ENCODE measurements at regions not wholly inside any gene's neighbourhood (a gene's known extent, or its start where the extent isn't known, plus 50 kb on each side); places are given as distances from the start of the nearest gene placed in this dataset.
"Not testable (repeated sequence)": the region's sequence is repeated elsewhere in the genome, so short reads cannot be mapped to it uniquely, and the experiment has no call there.

GRCh38 chr20:53891306-53891894 lies 179.0 kb downstream of the BCAS1 start:
- DNase-seq, result no peak
- in situ Hi-C loops (cut with HindIII; ENCODE audit: low pct_ligation_motif_present, low pct_unique_long_range_greater_than_20kb, low sequenced_read_pairs), result no loop called here

DNA sequence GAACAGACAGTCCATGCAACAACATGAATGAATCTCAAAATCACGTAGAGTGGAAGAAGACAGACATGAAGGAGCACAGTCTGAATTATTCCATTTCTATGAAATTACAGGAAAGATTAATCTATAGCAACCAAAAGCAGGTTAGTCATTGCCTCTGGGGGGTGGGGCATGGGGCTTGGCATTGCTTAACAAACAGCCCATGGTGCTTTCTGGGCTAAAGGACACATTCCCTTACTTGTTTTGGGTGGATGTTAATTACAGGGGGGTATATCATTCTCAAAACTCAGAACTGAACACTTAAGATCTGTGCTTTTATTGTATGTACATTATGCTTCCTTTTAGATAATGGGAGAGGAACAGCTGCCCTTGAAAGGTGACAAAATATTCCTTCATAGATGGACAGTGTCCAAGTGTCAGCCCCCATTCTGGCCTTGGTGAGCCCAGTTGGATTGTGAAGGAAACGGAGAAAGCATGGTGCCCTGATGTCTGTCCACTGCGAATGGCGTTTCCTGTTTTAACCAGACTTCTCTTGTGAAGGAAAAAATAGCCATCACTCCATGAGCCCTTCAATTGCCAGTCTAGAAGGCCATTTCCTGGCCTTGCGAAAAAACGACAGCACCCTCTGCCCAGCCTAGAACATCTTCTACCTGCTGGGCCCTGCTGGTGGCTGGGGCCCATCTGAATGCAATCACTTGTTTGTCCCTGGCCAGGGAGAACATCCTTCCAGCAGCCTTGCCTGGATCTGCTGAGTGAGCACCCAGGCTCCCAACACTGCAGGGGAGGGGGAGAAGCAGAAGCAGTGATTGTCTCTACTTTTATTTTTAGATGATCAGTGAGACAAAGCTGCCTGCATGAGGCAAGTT lies 179.7 kb downstream of the BCAS1 start:
- no peak for DNase-seq
- in situ Hi-C loops (cut with HindIII; ENCODE audit: low pct_ligation_motif_present, low pct_unique_long_range_greater_than_20kb, low sequenced_read_pairs), result no loop called here

DNA sequence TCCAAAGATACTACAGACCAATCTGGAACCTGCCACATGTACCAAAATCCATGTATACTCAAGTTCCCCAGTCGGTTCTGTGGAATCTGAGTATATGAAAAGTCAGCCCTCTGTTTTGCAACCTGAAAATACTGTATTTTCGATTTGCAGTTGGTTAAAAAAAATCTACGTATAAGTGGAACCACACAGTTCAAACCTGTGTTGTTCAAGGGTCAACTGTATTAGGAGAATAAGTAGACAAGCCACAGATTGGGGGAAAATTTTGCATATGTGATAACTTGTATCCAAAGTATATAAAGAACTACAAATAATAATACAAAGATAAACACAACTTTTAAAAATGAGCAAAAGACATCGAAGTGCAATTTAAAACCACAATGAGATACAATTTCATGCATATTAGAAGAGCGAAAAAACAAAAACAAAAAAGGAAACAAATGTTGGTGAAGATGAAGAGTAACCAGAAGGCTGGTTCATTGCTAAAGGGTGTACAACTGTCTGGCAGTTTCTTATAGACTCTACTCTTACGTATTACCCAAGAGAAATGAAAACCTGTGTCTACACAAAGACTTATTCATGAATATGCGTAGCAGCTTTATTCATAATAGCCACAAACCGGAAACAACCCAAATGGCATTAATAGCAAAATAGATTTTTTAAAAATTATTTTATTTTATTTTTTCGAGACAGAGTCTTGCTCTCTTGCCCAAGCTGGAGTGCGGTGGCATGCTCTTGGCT lies 180.8 kb downstream of the BCAS1 start:
- DNase-seq, result no peak
- in situ Hi-C loops (cut with HindIII; ENCODE audit: low pct_ligation_motif_present, low pct_unique_long_range_greater_than_20kb, low sequenced_read_pairs), result no loop called here

DNA sequence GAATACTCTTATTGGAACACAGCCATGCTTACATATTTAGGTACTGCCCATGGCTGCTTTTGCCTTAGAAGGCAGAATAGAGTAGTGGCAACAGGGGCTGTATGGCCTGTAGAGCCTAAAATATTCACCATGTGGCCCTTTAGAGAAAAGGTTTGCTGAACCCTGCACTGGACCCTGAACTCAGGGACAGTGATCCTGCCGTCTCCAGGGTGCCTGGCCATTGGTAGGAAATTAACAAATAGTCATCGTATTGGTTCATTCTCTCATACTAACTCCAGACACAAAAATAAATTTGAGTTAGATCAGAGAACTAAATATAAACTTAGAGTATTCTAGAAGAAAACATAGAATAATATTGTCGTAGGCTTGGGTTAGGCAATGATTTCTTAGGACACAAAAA lies 181.4 kb downstream of the BCAS1 start:
- no peak for DNase-seq
- in situ Hi-C loops (cut with HindIII; ENCODE audit: low pct_ligation_motif_present, low pct_unique_long_range_greater_than_20kb, low sequenced_read_pairs), result no loop called here

GRCh38 chr20:53888510-53888909 lies 181.9 kb downstream of the BCAS1 start:
- no peak for DNase-seq
- in situ Hi-C loops (cut with HindIII; ENCODE audit: low pct_ligation_motif_present, low pct_unique_long_range_greater_than_20kb, low sequenced_read_pairs), result no loop called here

GRCh38 chr20:53887973-53888372 lies 182.4 kb downstream of the BCAS1 start:
- DNase-seq, result no peak
- in situ Hi-C loops (cut with HindIII; ENCODE audit: low pct_ligation_motif_present, low pct_unique_long_range_greater_than_20kb, low sequenced_read_pairs), result no loop called here

GRCh38 chr20:53884859-53885541 lies 185.4 kb downstream of the BCAS1 start:
- in situ Hi-C loops (cut with HindIII; ENCODE audit: low pct_ligation_motif_present, low pct_unique_long_range_greater_than_20kb, low sequenced_read_pairs), result no loop called here
- DNase-seq, result no peak

GRCh38 chr20:53883098-53883911 lies 187.1 kb downstream of the BCAS1 start:
- in situ Hi-C loops (cut with HindIII; ENCODE audit: low pct_ligation_motif_present, low pct_unique_long_range_greater_than_20kb, low sequenced_read_pairs), result no loop called here
- no peak for DNase-seq

DNA sequence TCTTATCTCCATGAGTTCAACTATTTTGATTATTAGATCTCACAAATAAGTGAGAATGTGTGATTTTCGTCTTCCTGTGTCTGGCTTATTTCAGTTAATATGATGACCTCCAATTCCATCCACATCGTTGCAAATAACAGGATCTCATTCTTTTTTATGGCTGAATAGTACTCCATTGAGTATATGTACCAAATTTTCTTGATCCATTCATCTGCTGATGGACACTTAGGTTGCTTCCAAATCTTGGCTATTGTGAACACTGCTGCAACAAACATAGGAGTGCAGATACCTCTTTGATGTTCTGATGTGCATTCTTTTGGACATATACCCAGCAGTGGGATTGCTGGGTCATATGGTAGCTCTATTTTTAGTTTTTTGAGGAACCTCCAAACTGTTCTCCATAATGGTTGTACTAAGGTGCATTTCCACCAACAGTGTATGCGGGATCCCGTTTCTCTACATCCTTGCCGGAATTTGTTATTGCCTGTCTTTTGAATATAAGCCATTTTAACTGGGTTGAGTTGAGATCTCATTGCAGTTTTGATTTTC lies 187.9 kb downstream of the BCAS1 start:
- in situ Hi-C loops (cut with HindIII; ENCODE audit: low pct_ligation_motif_present, low pct_unique_long_range_greater_than_20kb, low sequenced_read_pairs); DNase-seq: not testable (repeated sequence)

DNA sequence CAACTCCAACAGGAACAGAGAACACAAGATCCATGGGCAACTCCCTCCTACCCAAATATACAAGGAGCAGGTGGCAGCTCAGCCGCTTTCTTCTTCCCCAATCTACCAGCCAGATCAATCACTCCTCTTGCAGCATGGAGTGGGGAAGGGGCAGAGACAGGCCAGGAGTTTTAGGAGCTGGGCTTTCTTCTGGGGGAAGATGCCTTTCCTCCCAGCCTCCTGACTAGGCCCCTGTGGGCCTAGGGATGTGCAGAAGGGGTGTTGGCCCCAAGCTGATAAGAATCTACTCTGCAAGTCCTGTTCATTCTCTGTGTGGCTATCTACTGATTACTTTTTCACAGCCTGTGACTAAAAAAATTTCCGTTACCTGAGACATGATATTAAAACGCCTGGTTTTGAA lies 189.0 kb downstream of the BCAS1 start:
- in situ Hi-C loops (cut with HindIII; ENCODE audit: low pct_ligation_motif_present, low pct_unique_long_range_greater_than_20kb, low sequenced_read_pairs), result no loop called here
- no peak for DNase-seq

GRCh38 chr20:53880108-53880641 lies 190.2 kb downstream of the BCAS1 start:
- DNase-seq, result no peak
- in situ Hi-C loops (cut with HindIII; ENCODE audit: low pct_ligation_motif_present, low pct_unique_long_range_greater_than_20kb, low sequenced_read_pairs), result no loop called here

DNA sequence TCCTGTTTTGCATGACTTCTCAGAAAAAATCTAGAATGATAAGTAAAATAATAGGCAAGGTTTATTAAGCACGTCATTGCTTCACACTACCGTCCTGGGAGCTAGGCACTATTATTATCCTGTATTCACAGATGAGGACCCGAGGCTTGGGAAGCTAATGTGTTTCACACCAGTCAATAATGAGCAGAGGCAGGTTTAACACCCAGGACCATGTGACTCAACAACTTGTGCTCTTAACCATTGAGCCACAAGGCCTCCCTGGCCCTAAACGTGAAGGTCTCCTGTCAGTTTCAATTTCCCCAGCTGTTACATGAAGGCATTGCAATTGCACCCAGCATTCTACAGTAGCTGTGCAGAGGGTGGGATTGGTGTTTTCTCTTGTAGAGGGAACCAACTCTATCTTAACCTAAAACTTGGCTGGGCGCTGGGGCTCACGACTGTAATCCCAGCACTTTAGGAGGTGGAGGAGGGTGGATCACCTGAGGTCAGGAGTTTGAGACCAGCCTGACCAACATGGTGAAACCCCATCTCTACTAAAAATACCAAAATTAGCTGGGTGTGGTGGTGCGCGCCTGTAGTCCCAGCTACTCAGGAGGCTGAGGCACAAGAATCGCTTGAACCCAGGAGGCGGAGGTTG lies 191.2 kb downstream of the BCAS1 start:
- in situ Hi-C loops (cut with HindIII; ENCODE audit: low pct_ligation_motif_present, low pct_unique_long_range_greater_than_20kb, low sequenced_read_pairs), result no loop called here
- DNase-seq, result no peak

DNA sequence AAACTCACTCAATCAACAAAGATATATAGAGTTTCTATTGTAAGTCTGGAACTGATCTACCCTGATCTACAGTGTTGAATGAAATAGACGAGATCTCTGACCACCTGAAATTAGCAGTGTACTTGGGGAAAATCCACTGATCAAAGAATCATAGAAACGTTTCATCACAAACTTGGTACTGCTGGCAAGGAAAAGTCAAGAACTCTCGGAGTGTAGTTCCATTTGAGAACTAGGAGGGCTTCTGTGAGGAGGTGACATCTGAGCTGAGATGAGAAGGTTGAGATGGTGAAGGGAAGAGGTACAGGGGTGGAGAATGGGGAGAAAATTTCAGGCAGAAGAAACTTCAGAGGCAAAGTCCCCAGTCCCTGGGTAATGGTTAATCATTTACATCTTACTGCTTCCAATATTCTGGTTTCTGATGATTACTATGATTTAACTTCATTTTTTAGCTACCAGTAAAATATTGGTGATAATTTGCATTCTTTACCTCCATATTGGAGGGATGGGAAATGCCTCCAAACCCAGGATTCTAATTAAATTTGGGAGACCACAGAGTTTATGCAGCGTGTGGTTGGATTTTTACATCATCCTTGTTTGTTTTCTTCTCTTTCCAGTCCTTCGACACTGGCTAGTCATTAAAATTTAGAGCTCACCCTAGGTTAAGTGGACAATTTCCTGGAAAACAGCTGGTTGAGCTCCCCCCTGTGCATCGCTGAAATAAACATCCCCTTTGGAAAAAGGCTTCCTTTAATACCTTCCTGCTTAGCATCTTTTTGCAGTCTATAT lies 191.9 kb downstream of the BCAS1 start:
- DNase-seq, result no peak
- in situ Hi-C loops (cut with HindIII; ENCODE audit: low pct_ligation_motif_present, low pct_unique_long_range_greater_than_20kb, low sequenced_read_pairs), result no loop called here

GRCh38 chr20:53876956-53877355 lies 193.4 kb downstream of the BCAS1 start:
- in situ Hi-C loops (cut with HindIII; ENCODE audit: low pct_ligation_motif_present, low pct_unique_long_range_greater_than_20kb, low sequenced_read_pairs), result no loop called here
- DNase-seq, result no peak

- no peak for DNase-seq
- in situ Hi-C loops (cut with HindIII; ENCODE audit: low pct_ligation_motif_present, low pct_unique_long_range_greater_than_20kb, low sequenced_read_pairs), result no loop called here
These were observed 193.9 kb downstream of the BCAS1 start for GRCh38 chr20:53876470-53876869.

GRCh38 chr20:53875452-53875851 lies 194.9 kb downstream of the BCAS1 start:
- in situ Hi-C loops (cut with HindIII; ENCODE audit: low pct_ligation_motif_present, low pct_unique_long_range_greater_than_20kb, low sequenced_read_pairs), result no loop called here
- DNase-seq, result no peak

DNA sequence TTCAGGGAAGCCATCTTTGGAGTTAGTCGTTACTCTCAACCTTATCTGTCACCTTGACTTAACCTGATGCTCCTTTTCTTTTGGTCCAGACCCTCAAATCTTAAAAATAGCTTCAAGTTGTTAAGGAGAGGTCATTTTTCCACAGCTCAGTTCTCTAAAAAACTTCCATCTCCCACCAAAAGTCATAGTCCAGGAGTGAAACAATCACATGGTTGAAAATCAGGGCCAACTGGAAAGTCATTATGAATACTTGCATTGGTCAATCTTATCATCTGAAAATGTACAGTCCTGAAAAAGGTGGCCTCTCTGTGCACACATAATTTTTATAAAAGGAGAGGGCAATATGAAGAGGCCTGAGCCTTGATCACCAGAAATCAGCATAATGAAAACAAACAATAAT lies 195.7 kb downstream of the BCAS1 start:
- DNase-seq, result no peak
- in situ Hi-C loops (cut with HindIII; ENCODE audit: low pct_ligation_motif_present, low pct_unique_long_range_greater_than_20kb, low sequenced_read_pairs), result no loop called here
